GM19438 (cell line): ENCODE measurements at regions not wholly inside any gene's neighbourhood (a gene's known extent, or its start where the extent isn't known, plus 50 kb on each side); places are given as distances from the start of the nearest gene placed in this dataset.
A peak's percentile ranks its signal among the peaks of the same experiment; 100 is the strongest.

Source experiments
- ATAC-seq: cut with Tn5 transposase; IDR thresholded peaks from one replicate; pipeline ENCODE4 v1.9.1; 2021; ENCODE audit warnings: low read depth; ENCODE audit not compliant: unreplicated experiment

DNA sequence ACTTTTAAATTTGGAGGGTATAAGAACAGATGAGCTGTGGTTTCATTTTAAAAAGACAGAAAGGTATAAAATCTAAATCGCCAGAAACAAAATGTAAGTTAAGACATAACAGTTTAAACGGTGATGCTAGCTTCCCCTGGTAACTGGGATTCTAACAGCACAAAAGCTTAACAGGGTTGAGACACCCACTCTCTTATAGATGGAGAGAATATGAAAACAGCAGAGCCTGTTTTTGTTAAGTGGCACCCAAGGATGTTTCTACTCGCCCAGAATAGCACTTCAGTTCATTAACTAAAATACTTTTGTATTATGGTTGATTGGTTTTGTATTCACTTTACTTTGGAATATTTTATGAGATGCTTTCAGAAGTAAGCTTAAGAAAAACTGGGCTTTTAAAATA is 151.9 kb upstream of the RND3 start:
- ATAC-seq, result no peak

DNA sequence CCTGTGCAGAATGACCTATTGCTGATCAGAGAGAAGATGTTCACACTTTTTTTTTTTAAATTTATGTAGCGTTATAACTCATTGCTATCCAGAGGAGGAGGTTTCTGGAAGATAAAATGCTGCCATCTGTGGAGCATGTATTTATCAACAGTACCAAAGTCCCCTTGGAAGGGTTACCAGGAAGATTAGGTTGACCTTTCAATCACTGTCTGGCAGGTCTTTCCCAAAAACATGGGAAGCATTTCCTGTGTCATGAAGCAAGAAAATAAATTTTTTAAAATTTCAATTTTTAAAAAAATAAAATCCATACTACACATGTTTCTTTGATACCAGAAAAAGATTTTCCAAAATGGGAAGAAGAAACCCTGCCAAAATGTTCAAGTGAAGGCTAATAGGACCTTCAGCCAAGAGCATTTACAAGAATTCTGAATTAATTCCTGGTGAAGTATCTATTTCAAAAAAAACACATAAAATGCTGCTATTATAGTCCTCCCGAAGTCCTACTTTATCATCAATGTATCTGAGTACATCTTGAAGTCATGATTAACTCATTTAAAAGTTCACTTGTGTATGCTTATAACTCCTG is 143.9 kb upstream of the RND3 start:
- ATAC-seq, result no peak

DNA sequence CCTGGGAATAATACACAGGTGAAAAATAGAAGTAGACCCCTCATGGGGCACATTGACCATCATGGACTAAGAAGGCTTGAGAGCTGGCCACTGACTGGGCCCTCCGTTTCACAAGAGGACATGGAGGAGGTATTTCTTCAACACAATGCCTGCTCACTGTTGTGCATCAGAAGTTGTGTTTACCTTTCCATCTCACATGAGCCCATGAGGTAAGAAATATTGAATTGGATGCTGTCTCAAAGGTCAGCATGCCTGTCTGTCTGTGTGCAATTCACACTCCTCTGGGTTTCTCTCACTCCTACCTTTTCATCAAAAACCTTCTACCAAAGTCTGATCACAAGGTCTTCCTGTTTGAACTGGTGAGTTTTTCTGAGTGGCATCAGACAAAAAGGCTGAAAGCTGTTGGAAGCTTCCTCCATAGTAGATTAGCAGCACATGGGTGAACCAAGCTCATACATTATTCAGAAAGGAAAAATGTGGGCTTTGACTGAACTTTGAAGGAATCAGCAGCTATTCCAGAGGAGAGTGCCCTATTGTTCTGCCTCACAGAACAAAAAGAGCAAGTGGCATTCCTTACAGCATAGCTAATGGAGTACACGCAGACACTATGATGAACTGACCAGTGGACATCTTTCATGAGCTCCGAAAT is 143.2 kb upstream of the RND3 start:
- ATAC-seq, result no peak

DNA sequence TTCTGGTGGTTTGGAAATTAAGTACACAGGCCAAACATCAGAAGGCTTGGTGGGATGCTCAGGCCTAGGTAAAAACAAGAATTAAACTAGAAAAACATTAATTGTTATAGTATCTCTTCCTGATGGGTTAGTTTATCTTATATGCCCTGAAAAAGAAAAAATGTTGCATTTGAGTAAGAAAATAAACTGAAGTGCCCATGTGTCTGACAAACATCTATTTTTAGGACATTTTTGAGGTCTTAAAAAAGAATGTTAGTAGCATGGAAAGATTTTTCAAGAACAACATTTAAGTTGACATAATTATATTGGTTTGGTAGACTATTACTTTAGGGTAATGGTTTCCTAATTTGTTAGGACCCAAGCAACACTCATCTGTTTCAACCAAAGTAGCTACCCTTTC is 140.1 kb upstream of the RND3 start:
- no peak for ATAC-seq

DNA sequence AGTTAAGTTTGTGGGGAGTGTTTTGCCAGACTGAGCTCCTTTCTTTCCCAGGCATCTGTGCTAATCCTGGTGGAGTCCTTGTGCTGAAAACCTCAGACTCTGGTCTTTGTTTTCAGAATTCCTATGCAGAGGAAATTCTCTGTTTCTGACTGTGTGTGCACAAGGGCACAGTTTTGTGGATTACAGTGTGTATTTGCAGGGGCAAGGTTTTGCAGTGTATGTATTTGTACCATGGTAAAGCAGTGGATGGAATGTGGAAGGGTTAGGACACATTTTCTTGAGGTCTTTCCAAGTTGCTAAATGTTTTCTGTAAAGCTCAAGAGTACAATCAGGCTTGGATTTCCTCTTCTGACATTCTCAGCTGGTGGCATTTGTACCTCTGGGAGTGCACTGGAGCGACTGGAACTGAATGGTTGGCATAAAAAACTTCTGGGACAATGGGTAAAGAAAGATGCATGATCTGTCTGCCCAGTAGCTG is 139.5 kb upstream of the RND3 start:
- no peak for ATAC-seq

DNA sequence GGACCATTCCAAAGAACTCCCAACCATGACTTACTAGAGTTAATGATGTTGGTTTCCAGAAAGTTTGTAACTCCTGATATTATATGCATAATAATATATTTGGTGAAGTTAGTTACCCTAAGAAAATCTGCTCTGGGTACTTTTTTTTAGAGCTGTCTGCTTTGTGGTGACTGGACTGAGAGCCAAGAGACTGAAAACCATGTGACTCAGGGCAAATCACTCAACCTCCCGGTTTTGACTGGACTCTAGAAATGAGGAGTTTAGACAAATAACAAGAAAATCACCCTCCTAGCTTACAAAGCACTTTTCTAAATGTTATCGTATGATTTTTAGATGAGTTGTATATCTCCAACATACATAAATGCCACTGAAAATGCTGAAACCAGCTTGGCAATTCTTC is 138.3 kb upstream of the RND3 start:
- ATAC-seq, result no peak

DNA sequence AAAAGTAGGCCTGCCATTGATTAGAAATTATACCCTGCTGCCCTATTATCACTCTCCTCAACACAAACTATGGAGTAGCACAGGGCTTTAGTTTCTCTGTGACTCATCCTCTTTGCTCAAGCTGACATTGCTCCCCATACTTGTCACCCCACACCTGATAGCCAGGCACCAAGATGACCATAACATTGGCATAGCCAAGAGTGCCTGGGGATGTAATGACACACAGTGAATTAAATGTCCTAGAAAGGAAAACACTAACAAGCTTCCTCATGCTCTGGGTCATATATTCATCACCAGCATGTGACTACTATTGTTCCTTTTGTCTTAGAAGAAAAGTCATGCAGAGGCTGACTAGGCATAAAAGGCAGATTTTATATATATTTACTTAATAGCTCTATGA is 137.8 kb upstream of the RND3 start:
- no peak for ATAC-seq

DNA sequence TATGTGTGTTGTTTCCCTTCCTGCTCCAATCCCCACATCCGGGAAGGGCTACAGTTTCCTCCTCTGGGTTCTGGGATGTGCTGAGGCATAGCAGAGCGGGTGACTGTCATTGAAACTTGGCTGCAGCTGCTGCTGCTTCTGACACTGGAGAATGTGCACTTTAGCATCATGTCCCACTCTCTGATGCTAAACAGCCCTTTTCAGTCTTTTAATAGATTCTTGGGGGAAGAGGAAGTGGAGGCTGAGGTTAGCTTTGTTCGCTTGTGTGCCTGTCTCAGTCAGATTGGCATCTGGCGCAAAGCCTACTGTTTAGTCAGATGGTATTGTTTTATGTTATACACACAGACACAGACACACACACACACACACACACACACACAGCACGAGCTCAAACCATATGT is 136.5 kb upstream of the RND3 start:
- peak; percentile 55 for ATAC-seq

DNA sequence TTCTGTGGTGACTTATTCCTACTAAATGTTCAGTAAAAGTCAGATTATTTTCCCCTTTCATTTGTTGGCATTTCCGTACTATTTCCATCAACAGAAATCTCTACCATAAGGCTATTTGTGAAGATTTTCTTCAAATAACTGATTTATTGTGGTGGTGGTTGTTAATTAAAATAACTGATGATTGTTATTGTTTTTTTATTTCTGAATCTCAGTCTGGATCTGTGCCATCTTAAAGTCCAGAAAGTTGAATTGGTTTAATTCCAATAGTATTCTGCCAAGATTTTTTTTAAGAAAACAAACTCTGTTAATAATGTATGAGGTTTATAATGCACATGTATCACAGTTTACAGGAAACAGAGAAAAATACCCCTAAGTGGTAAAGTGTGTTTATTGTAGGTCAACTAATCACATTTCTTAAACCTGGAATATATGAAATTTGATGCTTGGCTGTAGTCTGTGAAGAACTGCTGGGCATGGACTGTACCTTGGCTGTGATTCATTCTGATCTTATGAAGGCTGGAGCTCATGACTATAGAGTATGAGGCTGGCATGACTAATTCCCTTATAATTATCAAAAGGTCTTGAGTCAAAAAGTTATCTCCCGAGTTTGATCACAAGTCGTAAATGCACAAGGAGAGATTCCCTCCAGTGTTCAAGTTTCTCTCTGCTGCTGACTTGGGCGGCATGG is 134.2 kb upstream of the RND3 start:
- no peak for ATAC-seq

DNA sequence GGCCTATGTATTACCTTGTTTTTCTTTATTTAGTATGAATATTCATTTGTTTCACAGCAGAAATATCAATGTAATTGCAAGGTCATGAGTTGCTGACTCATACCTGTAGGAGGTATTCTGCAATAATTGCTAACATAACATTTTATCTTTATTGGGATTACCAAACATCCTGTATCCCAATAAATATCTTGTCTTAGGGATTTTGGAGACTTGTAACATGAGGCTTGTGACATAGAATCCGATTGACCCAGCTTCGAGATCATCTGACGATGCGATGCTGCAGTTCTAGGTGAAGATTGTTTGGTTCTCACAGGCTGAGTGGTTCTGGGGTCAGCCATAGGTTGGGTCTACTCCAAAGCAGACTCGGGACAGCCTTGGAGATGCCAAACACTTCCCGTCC is 133.4 kb upstream of the RND3 start:
- no peak for ATAC-seq

DNA sequence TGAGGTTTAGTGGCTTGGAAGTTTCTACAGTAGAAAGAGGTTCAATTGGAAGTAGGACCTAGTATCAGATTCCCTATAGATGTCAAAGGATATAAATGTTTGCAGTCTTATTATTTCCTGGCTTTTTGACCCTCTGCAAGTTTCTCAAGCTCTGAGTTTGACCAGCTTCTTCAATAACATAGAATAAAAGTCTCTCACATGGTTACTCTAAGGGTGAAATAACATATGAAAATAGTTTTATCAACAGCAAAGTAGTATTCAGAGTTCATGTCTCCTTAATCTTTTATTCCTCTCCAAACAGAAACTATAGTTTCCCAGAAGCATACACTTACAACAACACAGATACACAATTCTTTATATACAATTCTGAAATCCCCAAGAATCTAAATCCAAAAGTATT is 132.9 kb upstream of the RND3 start:
- ATAC-seq, result no peak

DNA sequence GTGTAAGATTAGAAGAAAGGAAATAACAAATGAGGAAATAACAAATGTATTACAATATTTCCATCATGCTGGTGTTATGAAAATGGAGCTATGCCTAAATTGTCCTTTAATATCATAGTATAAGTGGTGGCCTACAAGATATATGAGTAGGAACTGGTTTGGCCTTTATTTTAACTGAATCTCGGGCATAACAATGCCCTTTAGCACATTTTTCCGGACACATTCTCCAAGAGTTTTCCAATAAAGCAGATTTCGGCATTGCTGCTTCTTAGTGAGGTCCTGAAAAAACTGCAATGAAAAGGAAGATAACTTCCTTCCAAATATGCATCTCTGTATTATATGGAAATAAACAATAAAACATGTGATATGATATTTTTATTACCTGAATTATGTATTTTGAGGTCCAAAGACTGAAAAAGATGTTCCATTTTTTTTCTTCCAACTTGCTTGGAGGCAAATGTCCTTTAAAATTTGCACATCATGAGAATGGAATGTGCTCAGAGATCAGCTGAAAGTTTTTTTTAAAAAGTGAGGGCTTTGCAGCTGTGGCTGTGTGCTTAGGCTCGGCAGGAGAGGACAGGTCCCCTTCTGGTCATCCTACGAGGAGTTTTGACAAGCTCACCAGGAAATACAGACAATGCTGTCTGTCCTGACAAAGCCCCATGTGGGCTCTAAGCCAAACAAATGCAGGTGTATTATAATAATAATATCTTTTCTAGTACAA is 132.3 kb upstream of the RND3 start:
- no peak for ATAC-seq

DNA sequence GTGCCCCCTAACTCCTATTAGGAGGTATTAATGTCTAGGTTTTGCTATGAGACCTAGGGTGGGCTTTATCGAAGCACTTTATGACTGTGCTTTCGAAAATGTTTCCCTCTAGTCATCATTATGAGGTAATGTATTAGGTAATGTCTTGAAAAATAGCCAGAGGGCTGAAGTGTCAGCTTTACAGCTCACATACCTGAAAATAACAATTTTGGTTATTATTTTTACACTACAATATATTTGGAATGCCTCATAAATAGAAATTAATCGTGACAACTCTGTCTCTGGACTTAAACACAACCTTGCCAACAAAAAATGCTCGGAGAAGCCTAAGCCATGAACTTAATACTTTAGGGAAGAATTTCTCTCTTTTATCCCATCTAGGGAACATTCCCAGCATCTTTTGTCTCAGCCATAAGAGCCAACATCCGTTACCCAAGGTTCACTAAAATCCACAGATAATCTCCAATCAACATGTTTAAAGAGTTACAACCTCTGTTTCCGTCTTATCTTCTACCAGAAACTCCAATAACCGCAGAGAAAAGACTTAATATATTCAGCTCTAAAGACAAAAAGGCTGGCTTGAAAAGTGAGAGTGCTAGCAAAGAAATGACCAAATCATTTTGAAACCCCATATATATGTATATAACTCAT is 130.9 kb upstream of the RND3 start:
- ATAC-seq, result no peak

DNA sequence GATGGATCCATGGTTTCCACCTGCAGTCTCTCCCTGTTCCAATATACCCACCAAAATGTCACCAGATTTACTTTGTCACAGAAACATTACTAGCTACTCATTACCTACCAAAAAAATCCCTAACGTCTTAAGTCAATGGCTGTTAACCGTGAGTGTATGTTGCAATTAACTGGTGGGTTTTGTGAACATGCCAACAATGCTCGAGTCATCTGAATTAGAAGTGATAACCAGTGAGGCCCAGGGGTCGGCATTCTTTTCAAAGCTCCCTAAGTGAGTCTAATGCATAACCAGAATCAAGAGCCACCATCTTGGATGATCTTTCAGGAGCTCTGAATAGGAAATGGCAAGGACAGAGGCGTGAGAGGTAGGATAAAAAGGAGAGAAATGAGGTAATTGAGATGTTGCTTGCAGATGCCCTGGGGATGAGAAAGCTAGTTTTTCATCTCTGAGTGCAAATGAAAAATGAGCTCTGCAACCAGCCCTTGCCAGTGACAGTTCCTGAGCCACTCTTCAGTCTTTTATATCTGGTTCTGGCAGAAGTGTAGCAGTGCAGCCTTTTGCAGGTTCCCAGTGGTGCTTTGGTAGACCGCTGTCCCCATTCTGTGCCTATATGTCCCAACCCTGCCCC is 130.0 kb upstream of the RND3 start:
- no peak for ATAC-seq

DNA sequence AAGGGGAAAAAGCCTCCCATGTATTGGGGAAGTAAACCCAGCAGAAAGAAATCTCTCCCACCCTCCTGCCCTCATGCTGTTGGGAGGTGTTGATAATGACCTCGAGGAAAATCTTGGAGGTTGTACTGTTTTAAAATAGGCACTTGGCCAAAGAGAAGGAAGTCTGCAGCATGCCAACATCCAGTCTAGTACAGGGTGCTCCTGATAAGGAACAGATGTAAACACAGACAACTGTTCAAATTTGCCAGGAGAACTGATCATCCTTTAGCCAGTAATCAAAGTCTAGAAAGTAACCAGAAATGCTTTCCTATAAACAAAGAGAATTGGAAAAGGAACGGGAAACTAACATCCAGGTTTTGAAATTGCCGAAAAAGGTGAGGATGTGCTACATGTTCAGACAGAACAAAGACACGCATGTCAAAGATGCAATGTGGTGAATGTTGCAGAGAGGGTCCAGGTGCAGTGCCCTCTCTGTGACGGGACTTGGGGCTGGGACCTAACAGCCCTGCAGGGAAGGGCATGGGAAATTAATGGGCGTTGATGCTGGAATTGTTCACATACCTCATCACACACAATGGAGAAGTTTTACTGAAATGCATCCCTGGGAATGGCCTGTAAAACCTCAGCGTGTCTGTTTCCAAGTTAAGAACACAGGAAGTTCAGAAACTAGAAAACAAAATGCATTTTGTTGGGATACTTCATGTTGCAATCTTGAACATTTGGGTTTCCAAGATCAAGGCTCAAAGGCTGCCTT is 125.7 kb upstream of the RND3 start:
- ATAC-seq, result no peak

DNA sequence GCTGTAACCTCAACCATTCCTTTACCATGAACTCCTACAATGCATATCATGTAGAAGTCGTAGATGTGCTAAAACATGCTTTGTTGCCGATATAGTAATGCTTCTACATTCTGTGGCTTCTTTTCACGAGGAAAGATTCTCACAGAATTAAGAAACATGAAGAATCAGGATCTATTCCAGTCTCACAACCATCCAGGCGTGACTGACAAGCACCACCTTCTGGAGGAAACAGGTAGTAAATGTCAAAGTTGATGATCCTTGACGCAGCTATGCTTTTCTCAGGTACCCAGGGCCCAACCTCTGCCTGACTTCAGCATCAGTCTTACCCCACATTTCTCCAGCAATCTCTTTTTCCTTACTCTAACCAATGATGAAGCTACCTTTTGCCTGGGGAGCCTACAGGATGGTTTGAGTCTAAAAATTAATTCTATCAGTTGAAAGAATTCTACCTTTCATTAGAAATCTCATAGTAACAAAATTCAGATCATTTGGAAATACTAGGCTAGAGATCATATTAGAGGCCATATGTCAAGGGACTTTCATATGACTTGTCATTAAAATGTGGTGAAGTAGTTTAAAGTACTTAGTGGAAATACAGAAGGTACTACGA is 123.3 kb upstream of the RND3 start:
- no peak for ATAC-seq

DNA sequence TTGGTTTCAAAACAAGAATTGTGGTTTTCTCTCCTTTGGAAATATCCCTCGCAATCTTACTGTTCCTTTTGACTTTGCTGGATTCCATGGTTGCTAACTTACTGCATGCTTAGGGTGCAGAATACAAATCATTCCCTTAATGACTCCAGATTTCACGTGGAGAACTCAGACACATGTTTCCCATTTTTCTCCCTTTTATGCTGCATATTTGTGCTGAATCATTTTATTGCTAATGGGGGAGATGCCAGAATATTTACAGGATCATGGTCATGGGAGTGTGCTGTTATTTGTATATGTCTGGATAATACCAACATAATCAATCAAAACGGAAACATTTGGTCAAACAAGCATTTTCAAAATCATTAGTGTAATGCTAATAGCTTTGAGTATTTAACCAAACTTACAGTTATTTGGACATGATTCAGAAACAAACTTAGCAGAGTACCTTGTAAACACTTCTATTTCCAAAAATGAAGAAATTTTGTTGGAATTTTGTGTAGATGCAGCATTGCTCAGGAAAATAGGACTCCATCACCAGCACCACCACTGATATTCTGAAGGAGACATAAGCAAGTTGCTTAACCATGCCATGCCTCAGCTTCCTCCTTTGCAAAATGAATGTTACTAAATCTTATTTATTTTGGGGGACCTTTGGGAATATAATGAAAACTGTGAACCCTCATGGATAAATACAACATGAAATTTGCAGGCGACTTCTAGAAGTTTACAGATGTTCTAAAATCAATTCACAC is 122.5 kb upstream of the RND3 start:
- no peak for ATAC-seq

DNA sequence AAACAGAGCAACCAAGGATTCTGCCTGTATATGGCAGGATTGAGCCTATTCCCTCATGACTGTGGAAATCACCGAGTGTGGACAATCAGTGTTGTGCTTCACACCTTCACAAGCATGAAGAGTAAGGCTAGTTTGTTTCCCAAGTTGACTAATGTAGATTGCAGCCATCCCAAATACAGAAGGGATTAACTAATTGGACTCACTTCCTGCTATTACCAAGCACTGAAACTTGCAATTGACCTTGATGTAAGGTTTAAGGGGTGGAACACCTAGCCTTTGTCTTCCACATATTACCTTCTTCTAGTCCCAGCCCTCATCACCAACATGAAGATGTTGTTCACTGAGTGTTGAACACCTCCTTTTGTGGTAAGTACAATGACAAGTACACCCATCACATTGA is 120.9 kb upstream of the RND3 start:
- ATAC-seq, result no peak

DNA sequence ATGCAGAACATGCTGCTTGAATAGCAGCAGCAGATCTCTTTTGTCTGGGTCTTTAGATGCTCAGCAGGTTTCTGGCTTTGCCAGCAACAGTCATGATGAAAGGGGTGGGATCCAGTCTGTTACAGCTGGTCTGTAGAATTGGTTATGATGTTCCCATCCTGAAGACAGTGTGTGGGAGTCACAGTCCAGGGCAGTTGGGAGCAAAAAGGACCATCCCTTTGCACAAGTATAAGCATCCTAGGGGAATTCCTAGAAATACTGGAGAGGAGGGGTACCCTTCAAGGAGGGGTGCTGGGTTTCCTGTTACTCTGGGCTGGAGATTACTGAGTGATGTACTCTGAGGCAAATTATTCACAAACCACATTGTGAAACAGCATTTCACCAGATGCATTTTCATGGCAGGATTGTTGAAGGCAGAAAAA is 119.9 kb upstream of the RND3 start:
- ATAC-seq, result no peak
